HL-60 (cell line): ENCODE measurements at regions not wholly inside any gene's neighbourhood (a gene's known extent, or its start where the extent isn't known, plus 50 kb on each side); places are given as distances from the start of the nearest gene placed in this dataset.

Source experiments
- CTCF ChIP-seq: IDR thresholded peaks from one replicate; pipeline ENCODE4 v1.5.1; 2011; ENCODE audit warnings: low read length, control low read depth, inconsistent platforms; ENCODE audit not compliant: insufficient read depth
- GABPA ChIP-seq: IDR thresholded peaks from 2 replicates; pipeline ENCODE4 v1.6.1; 2012; ENCODE audit warnings: low read depth
- POLR2AphosphoS5 ChIP-seq: IDR thresholded peaks from 2 replicates; pipeline ENCODE4 v1.6.1; 2012; ENCODE audit warnings: low read depth
- REST ChIP-seq: IDR thresholded peaks from 2 replicates; pipeline ENCODE4 v1.6.1; 2012; ENCODE audit warnings: low read depth; ENCODE audit not compliant: insufficient replicate concordance
- SPI1 ChIP-seq: IDR thresholded peaks from 2 replicates; pipeline ENCODE4 v1.6.1; 2012; ENCODE audit warnings: low read depth, mild to moderate bottlenecking, borderline replicate concordance

- TF ChIP-seq CTCF, result no peak
- TF ChIP-seq POLR2AphosphoS5, result no peak
- TF ChIP-seq REST, result no peak
- TF ChIP-seq GABPA, result no peak
- no peak for TF ChIP-seq SPI1
These were observed 951.2 kb downstream of the FLRT2 start for GRCh38 chr14:86481104-86481503.
